CD4-positive, alpha-beta T cell treated with Interleukin-4 for 4 hours (primary cell): ENCODE measurements at regions not wholly inside any gene's neighbourhood (a gene's known extent, or its start where the extent isn't known, plus 50 kb on each side); places are given as distances from the start of the nearest gene placed in this dataset.
"Not testable (repeated sequence)": the region's sequence is repeated elsewhere in the genome, so short reads cannot be mapped to it uniquely, and the experiment has no call there.

Source experiments
- DNase-seq: peaks from one replicate; pipeline ENCODE4 v3.0.0-alpha.2; 2020

- no peak for DNase-seq
Measured at GRCh38 chr3:27553886-27554540, 69.8 kb upstream of the SLC4A7 start.

- DNase-seq: not testable (repeated sequence)
Measured at GRCh38 chr3:27552708-27553107, 68.5 kb upstream of the SLC4A7 start.

GRCh38 chr3:27551413-27551812 lies 67.2 kb upstream of the SLC4A7 start:
- DNase-seq: not testable (repeated sequence)

- DNase-seq: no peak
Measured at GRCh38 chr3:27545061-27545460, 60.9 kb upstream of the SLC4A7 start.

- no peak for DNase-seq
Measured at GRCh38 chr3:27544372-27544865, 60.2 kb upstream of the SLC4A7 start.

- no peak for DNase-seq
Measured at GRCh38 chr3:27542476-27542875, 58.3 kb upstream of the SLC4A7 start.

- DNase-seq: no peak
Measured at GRCh38 chr3:27540231-27540630, 56.0 kb upstream of the SLC4A7 start.

GRCh38 chr3:27536491-27536890 lies 52.3 kb upstream of the SLC4A7 start:
- DNase-seq: no peak

- no peak for DNase-seq
Measured at GRCh38 chr3:27535809-27536392, 51.7 kb upstream of the SLC4A7 start.

GRCh38 chr3:27533718-27534573 lies 49.8 kb upstream of the SLC4A7 start:
- peak; percentile 81 for DNase-seq
